SU-DHL-6 (cell line): ENCODE measurements at regions not wholly inside any gene's neighbourhood (a gene's known extent, or its start where the extent isn't known, plus 50 kb on each side); places are given as distances from the start of the nearest gene placed in this dataset.

Source experiments
- H2AFZ ChIP-seq: fragments of 200-600 bp; sonication (generic); 2 replicates; pipeline ENCODE4 v1.6.1; 2014; ENCODE audit warnings: low read depth, mild to moderate bottlenecking, moderate library complexity, mixed read lengths, antibody characterized with exemption, low read length; ENCODE audit not compliant: severe bottlenecking
- H3F3A ChIP-seq: fragments of 200-600 bp; shearing (Covaris generic); 2 replicates; pipeline ENCODE4 v1.6.0; 2016; ENCODE audit warnings: antibody characterized with exemption, mild to moderate bottlenecking; ENCODE audit not compliant: insufficient read depth
- H3K27ac ChIP-seq: fragments of 200-600 bp; sonication (generic); 2 replicates; pipeline ENCODE4 v1.5.1; 2016; ENCODE audit warnings: low read depth, mild to moderate bottlenecking, low read length, moderate library complexity, mixed read lengths
- H3K27me3 ChIP-seq: fragments of 200-600 bp; sonication (generic), shearing (Covaris generic); 2 replicates; pipeline ENCODE4 v1.6.0; 2014; ENCODE audit warnings: mild to moderate bottlenecking, low read length
- H3K36me3 ChIP-seq: fragments of 200-600 bp; sonication (generic); 2 replicates; pipeline ENCODE4 v1.6.1; 2014; ENCODE audit warnings: mild to moderate bottlenecking, low read length, mixed read lengths
- H3K4me2 ChIP-seq: fragments of 300-600, 200-600 bp; shearing (Covaris generic), sonication (generic); 2 replicates; pipeline ENCODE4 v1.6.0; 2014; ENCODE audit warnings: low read length, low read depth, mild to moderate bottlenecking; ENCODE audit not compliant: poor library complexity, severe bottlenecking
- H3K4me3 ChIP-seq: fragments of 200-600 bp; sonication (generic); 2 replicates; pipeline ENCODE4 v1.5.1; 2014; ENCODE audit warnings: antibody characterized with exemption, low read length, mild to moderate bottlenecking, mixed read lengths; ENCODE audit not compliant: insufficient read depth, poor library complexity, severe bottlenecking
- H3K79me2 ChIP-seq: fragments of 200-600 bp; sonication (generic); 2 replicates; pipeline ENCODE4 v1.6.1; 2014; ENCODE audit warnings: mild to moderate bottlenecking, low read length, moderate library complexity; ENCODE audit not compliant: insufficient read depth
- H3K9ac ChIP-seq: fragments of 200-600 bp; sonication (generic); 2 replicates; pipeline ENCODE4 v1.7.0; 2014; ENCODE audit warnings: mild to moderate bottlenecking, low read length
- H3K9me2 ChIP-seq: fragments of 200-600 bp; sonication (generic); replicated peaks from 2 replicates; pipeline ENCODE4 v1.6.1; 2014; ENCODE audit warnings: low read length; ENCODE audit not compliant: insufficient read depth
- H3K9me3 ChIP-seq: fragments of 200-600 bp; sonication (generic); 2 replicates; pipeline ENCODE4 v1.6.1; 2014; ENCODE audit warnings: low read length, mixed read lengths; ENCODE audit not compliant: insufficient read depth
- H4K20me1 ChIP-seq: fragments of 200-600 bp; sonication (generic); 2 replicates; pipeline ENCODE4 v1.6.1; 2014; ENCODE audit warnings: low read depth, mild to moderate bottlenecking, antibody characterized with exemption, low read length, moderate library complexity, mixed read lengths
- EZH2phosphoT487 ChIP-seq: fragments of 200-600 bp; sonication (generic), shearing (Covaris generic); conservative IDR thresholded peaks from 2 replicates; pipeline ENCODE4 v1.6.1; 2018; ENCODE audit warnings: mild to moderate bottlenecking, antibody characterized with exemption, low read length, moderate library complexity, mixed read lengths
- TF ChIP-seq, protein P1 (sequence below): fragments of 200-600 bp; sonication (generic); IDR thresholded peaks from one replicate; pipeline ENCODE4 v1.5.1; 2017; ENCODE audit warnings: antibody characterized with exemption, mild to moderate bottlenecking, low read length, moderate library complexity; ENCODE audit not compliant: insufficient read depth, poor library complexity, severe bottlenecking

DNA sequence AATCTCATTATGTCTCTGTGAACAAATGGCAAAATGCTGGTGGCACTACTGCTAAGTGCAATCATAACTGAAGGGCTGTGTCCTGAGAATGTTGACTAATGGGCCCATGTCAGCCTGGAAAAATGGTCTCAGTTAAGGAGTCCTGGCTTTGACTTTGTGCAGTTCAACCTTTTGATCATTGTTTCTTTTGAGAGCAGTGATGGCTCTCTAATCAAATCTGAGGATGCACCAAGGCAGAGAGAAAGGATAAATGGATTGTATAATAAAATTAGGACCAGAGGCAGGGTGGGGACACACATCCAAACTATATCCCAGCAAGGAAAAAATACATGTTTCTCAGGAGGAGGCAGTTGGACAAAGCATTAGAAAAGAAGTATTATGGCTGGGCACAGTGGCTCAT is 59.6 kb upstream of the SYN3 start:
- no peak overlapping the region for H2AFZ ChIP-seq
- H3K4me2 ChIP-seq, result no peak overlapping the region
- H3K36me3 ChIP-seq, result no peaks in the 10 kb centered on the region
- H3K4me3 ChIP-seq, result no peak overlapping the region
- no peaks in the 10 kb centered on the region for H3K27me3 ChIP-seq
- H3K9me2 ChIP-seq, result no peaks in the 10 kb centered on the region
- no peaks in the 10 kb centered on the region for H4K20me1 ChIP-seq
- TF ChIP-seq, protein P1, sequence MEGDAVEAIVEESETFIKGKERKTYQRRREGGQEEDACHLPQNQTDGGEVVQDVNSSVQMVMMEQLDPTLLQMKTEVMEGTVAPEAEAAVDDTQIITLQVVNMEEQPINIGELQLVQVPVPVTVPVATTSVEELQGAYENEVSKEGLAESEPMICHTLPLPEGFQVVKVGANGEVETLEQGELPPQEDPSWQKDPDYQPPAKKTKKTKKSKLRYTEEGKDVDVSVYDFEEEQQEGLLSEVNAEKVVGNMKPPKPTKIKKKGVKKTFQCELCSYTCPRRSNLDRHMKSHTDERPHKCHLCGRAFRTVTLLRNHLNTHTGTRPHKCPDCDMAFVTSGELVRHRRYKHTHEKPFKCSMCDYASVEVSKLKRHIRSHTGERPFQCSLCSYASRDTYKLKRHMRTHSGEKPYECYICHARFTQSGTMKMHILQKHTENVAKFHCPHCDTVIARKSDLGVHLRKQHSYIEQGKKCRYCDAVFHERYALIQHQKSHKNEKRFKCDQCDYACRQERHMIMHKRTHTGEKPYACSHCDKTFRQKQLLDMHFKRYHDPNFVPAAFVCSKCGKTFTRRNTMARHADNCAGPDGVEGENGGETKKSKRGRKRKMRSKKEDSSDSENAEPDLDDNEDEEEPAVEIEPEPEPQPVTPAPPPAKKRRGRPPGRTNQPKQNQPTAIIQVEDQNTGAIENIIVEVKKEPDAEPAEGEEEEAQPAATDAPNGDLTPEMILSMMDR, result no peak
- TF ChIP-seq EZH2phosphoT487, result no peak
- H3K79me2 ChIP-seq, result no peaks in the 10 kb centered on the region
- no peaks in the 10 kb centered on the region for H3F3A ChIP-seq
- H3K9ac ChIP-seq, result no peak overlapping the region
- no peaks in the 10 kb centered on the region for H3K9me3 ChIP-seq
- H3K27ac ChIP-seq, result no peak overlapping the region

DNA sequence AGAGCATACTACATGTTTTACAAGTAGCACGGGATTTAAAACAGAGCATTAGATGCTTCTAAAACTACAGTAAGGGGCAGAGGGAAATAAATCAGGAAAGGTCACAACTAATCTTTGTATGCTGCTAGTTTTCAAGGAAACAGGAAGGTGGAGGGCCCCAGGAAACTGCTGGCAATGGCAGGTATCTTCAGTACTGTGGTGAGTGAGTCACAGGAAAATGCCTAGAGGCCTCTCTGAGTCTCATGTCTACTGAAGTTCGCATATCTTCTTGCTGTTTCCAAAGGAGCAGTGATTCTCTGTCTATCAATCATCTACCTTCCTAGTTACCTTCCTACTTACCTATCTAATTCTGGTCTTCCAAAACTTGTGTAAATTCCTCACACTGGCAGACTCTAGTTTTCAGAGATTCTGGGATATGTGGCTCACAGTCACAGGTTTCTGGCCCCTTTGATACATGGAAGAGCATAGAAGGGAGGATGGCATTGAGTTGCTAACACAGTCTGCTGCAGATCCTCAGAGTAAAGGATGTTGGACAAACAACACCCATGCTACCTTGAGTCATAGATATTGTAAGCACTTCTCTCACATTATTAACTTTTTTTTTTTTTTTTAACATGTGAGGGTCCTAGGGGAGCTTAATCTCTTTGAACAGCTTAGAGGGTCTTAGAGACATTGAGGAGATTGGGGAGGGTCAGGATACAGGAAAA is 58.8 kb upstream of the SYN3 start:
- TF ChIP-seq, protein P1, result no peak
- no peak for TF ChIP-seq EZH2phosphoT487
- H3F3A ChIP-seq, result no peaks in the 10 kb centered on the region
- H2AFZ ChIP-seq, result no peak overlapping the region
- no peak overlapping the region for H3K27ac ChIP-seq
- H3K27me3 ChIP-seq, result no peaks in the 10 kb centered on the region
- H3K4me2 ChIP-seq, result no peak overlapping the region
- H3K4me3 ChIP-seq, result no peak overlapping the region
- no peak overlapping the region for H3K9ac ChIP-seq
- no peaks in the 10 kb centered on the region for H3K9me2 ChIP-seq
- H3K9me3 ChIP-seq, result no peaks in the 10 kb centered on the region
- H3K79me2 ChIP-seq, result no peaks in the 10 kb centered on the region
- no peaks in the 10 kb centered on the region for H4K20me1 ChIP-seq
- H3K36me3 ChIP-seq, result no peaks in the 10 kb centered on the region

DNA sequence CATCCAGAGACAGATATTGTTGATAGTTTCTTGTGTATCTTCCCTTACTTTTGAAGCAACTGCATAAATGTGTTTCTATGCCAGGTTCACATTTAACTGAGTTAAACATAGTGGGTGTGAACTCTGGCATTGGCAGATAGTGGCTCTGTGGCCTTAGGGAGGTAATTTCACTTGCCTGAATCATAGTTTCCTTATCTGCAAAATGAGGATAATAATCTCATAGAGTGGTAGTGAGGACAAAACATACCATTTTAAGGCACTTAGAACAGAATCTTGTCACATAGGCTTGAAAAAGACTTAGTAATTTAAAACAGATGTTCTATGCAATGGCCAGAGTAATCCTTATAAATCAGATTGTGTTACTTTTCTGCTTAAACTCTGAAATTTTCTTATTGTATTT is 56.4 kb upstream of the SYN3 start:
- Histone ChIP-seq H3K4me2 (no peak overlapping the region), H3K9me2 (no peaks in the 10 kb centered on the region), H3K9me3 (no peaks in the 10 kb centered on the region), H3K4me3 (no peak overlapping the region), H3K27me3 (no peaks in the 10 kb centered on the region), H3K27ac (no peak overlapping the region), H3F3A (no peaks in the 10 kb centered on the region), H3K9ac (no peak overlapping the region), H2AFZ (no peak overlapping the region), H3K36me3 (no peaks in the 10 kb centered on the region), H3K79me2 (no peaks in the 10 kb centered on the region), H4K20me1 (no peaks in the 10 kb centered on the region)
- TF ChIP-seq EZH2phosphoT487, result no peak
- TF ChIP-seq, protein P1, result no peak
